GM19239 (cell line): ENCODE measurements at regions not wholly inside any gene's neighbourhood (a gene's known extent, or its start where the extent isn't known, plus 50 kb on each side); places are given as distances from the start of the nearest gene placed in this dataset.

Source experiments
- DNase-seq: peaks from one replicate; pipeline ENCODE4 v3.0.0; 2011; ENCODE audit warnings: low spot score; ENCODE audit not compliant: insufficient read length
- FAIRE-seq: peaks from 2 replicates; lab custom pipeline; 2011; peaks lifted over from hg19 to GRCh38; lab: Jason Lieb, UNC

DNA sequence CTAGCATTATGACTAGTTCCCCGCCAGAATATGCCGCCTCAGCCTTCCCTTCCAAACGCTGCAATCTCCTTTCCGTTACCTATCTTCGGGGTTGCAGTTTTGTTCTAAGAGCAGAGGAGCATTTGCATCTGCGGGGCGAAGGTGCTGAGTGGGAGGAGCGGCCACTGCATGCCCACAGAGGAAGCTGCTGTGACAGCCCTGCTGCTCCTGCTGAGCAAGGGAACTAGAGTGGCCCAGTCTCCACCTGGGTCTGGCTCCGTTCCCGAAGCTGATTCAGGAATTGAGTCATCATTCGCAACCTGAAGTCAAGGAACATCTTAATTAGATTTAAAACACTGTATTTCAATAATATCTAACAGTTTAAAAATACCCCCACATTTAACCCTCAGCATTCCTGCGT lies 98.2 kb upstream of the TJP1 start:
- DNase-seq = no peak

GRCh38 chr15:29919380-29919881 lies 97.2 kb upstream of the TJP1 start:
- no peak for FAIRE-seq
- DNase-seq = no peak

More for the DNA sequence above, 98.2 kb upstream of the TJP1 start:
- no peak for FAIRE-seq

- DNase-seq = no peak
- FAIRE-seq = no peak
These were observed 95.6 kb upstream of the TJP1 start for GRCh38 chr15:29917600-29918597.

DNA sequence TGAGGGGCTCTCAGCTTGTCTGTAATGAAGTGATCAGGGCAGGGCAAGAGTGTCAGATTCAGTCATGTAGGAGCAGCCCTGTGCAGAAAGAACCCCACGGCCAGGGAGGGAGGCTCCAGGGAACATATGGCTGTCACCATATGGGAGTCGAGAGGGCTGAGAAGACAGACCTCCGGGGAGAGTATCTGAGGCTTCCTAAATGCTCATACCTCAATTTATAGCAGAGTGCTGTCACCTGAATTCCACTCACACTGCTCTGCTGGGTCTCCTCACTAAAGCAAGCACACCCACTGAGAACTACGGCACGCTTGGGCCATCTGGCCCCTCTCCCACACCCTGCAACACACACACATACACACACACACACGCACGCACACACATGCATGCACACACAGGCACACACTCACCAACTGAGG lies 92.3 kb upstream of the TJP1 start:
- DNase-seq = no peak
- FAIRE-seq = no peak

DNA sequence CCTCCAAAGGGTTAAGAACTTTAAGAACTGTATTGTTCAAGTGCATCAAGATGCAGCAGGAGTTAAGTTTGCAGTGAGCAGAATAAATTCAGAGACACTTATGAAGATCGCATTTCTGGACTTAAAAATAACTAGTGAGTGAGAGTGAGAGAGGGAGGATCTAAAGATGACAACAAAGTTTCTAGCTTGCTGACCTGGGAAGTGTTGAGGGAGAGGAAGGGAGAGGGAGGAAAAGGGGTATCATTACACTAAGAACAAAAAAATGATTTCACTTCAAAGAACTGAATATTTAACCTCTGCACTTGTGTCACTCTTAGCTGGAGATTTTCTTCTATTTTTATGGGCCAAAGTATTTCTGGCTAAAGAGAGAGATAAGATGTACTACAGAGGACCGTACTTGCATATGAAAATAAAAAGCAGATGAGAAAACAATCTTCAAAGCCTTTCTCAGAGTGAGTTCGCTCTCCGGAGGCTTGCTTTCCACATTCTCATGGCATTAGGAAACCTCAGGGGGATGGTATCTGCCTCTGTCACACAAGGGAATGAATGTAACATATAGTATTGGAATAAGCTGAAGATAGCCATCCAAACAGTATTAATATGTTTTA lies 91.4 kb upstream of the TJP1 start:
- DNase-seq = no peak
- no peak for FAIRE-seq

GRCh38 chr15:29911705-29912104 lies 89.4 kb upstream of the TJP1 start:
- DNase-seq (no peak), FAIRE-seq (no peak)

DNA sequence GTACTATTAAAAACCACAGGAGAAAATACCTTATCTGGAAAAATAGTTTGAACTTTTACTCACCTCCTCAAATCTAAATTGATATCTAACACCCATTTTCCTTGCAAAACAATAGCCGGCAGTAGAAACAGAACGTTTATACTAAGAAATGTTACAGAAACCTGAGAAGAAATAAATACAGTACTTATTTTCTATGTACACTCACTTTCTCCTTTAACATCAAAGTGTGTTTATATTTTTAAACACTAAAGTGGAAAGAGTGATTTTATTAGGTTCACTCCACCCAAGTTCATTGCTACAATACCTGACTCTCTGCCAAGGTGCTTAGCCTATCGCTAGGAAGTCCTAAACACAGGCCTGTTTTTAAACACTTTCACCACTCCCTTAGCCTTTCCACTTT lies 87.8 kb upstream of the TJP1 start:
- DNase-seq (no peak), FAIRE-seq (no peak)

GRCh38 chr15:29904757-29905417 lies 82.6 kb upstream of the TJP1 start:
- FAIRE-seq = no peak

DNA sequence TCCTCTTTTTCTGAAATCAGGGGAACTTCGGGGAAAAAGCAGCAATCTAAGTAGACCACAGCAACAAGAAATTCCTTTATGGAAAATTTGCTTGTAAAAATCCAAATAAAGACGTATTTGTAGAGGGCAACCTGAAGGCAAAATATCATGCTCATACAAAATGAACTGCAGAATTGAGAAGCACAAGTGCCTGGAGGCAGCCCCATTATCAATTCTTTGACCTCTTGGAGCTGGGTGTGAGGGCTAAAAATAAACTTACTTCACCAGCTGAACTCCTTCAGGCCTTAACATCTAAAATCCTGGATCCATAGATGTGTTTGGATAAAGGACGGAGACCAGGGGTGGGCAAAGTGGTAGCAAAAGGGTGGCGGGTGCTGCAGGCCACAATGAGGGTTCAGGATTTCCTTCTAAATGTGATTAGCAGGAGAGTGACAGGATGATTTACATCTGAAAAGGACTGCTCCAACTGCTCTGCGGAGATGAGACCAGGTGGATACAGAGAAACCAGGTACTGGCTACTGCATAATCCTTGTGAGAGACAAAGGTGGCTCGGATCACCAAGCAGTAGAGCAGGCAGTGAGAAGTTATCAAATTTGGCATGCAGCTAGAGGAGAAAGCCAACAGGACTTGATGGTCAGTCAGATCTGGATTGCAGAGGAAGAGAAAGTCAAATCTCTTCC lies 81.7 kb upstream of the TJP1 start:
- FAIRE-seq = no peak
- DNase-seq = no peak

More at GRCh38 chr15:29904757-29905417, 82.6 kb upstream of the TJP1 start:
- DNase-seq = no peak

DNA sequence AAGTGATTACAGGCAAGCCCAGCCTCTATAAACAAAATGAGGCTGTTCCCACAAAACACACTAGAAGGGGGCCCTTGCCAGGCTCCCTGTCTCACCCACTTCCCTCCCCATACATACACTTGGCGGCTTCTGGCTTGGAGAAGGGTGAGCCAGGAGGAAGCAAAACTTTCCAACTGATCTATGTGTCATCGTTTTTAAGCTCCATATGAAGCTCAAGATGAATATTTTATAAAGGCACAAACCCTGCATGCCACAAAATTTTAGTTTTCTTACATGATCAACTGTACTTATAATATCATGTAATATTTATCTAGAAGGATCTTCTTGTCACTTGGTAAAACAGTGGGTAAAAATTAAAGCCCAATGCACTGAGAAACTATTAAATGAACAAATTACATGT lies 80.8 kb upstream of the TJP1 start:
- DNase-seq (no peak), FAIRE-seq (no peak)

- no peak for DNase-seq
- no peak for FAIRE-seq
These were observed 78.2 kb upstream of the TJP1 start for GRCh38 chr15:29900237-29901189.

GRCh38 chr15:29896062-29896461 lies 73.8 kb upstream of the TJP1 start:
- FAIRE-seq = no peak
- DNase-seq = no peak

DNA sequence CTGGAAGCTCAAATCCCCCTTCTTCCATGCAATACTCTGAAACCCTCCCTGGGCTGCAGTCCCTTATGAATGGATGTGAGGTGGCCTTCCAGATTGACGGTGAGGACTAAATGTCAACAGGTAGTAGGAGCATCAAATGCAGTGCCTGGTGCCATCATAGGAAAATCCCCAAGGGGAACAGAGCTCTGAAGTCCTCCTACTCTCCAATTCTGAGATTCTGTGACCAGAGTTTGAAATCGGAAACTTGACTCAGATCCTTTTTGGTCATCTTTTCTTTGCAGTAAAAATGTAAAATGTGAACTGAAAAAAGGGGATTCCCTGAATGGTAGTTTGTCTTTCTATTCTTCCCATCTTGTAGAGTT lies 68.8 kb upstream of the TJP1 start:
- no peak for FAIRE-seq
- DNase-seq = no peak

DNA sequence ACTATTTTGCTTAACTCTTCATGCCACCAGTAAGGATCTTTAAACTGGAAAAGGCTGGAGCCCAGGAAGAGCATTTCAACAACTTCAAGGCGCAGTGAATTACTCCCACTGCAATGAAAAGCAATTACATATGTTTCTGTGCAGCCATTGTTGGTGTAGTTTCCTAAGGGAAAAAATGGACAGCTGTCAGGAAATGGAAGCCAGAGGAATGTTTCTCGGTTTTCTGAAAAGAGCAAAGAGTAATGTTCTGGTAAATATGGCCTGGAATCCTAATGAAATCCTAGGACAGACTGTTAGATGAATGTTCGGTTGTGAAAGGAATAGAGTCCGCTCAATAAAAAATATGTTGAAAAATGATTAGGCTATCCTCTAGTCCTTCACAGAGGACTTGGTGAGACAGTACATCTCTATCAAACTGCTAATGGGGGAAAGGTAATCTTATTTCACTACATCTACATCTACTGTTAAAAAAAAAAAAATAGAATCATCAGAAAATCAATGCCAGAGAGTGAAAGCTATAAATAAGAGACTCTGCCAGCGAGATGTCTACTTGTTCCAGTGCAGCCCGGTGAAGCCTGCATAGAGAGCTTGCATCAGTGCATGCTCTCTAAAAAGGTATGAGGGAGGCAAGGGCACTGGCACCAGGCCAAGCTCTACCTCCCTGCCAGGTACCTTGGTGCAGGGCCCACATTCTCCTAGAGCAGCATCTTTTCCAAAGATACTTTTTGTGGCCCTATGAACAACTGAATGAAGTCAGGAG lies 68.2 kb upstream of the TJP1 start:
- DNase-seq (no peak), FAIRE-seq (no peak)

DNA sequence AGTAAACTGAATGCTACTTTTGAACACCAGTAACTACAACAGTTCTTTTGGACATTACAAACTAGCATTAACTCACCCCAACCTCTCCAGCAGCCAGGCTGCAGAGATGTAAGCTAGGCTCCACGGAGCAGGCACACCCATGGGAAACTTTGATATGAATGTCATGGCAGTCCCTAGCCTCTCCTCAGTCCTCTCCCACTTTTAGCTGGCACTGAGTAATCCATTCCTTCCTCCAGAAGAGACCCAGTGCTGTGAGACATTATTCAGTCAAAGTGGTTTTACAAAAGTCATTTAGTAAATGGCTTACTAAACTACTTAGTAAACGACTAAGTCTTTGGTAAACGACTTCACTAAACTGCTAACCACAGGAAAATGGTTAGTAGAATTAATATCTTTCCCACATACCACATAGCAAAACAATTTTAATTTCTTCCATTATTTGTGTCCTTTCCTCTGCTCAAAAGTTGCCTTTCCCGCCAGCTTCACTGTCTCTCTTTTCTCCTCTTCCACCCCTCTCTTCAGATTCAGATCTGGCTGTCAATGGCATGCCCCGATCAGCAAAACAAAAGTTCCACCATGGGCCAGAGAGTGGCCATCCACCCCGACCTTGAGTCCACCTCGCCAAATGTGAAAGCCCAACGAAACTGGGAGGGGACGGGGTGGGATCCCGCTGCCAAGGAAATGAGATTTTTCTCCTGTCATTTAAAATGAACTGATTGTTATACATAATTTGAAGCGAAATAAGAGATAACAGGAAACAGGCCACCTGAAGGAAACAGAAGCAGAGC lies 67.5 kb upstream of the TJP1 start:
- FAIRE-seq (no peak), DNase-seq (no peak)

GRCh38 chr15:29888646-29889045 lies 66.4 kb upstream of the TJP1 start:
- DNase-seq (no peak), FAIRE-seq (no peak)

DNA sequence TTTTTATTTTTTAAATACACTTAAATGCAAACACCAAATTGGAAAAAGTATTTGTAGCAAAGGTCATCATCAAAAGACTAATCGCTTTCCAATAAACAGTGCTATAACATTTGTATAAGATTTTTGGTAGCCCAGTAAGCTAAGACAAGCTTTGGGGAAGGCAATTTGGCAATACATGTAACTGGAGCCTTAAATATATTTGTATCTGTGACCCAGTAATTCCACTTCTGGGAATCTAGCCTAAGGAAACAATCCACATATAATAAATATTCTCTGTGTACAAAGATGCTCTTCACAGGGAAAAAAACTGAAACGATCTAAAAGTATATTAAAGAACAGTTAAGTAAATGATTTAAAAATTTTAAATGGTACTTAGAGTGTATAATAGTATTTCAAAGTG lies 65.5 kb upstream of the TJP1 start:
- DNase-seq (no peak), FAIRE-seq (no peak)

DNA sequence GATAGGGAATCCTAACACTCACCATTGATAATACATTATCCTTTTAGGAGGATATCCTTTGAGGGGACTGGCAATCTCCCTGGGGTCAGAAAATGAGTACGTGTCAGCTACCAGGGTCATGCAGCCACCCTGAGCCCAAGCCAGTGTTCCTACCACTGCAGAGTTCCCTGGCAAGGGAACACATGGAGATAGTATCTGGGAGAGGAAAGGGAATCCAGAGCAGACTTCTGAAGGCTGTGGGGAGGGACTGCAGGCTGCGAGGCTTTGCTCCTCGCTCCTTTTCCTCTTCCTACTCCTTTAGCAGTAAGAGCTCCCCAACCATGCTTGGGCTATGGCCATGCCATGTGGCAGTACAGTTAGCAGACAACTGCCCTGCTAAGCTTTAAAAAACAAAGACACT lies 62.9 kb upstream of the TJP1 start:
- FAIRE-seq (no peak), DNase-seq (no peak)
